K562 (cell line): ENCODE measurements at regions not wholly inside any gene's neighbourhood (a gene's known extent, or its start where the extent isn't known, plus 50 kb on each side); places are given as distances from the start of the nearest gene placed in this dataset.
"Not testable (repeated sequence)": the region's sequence is repeated elsewhere in the genome, so short reads cannot be mapped to it uniquely, and the experiment has no call there.

ENCODE experiments used
- CBX8 ChIP-seq: fragments of 200-600 bp; sonication (generic); IDR thresholded peaks from 2 replicates; pipeline ENCODE4 v1.6.1; 2012; ENCODE audit warnings: borderline replicate concordance, mixed run types, low read depth, mild to moderate bottlenecking, moderate library complexity, mixed read lengths, low read length, control low read depth, inconsistent platforms; ENCODE audit not compliant: poor library complexity, severe bottlenecking; ENCODE audit errors: extremely low read depth
- ETV5 ChIP-seq: sonication (generic); formaldehyde crosslinking; IDR thresholded peaks from 2 replicates; pipeline ENCODE4 v1.4.0; 2020; ENCODE audit warnings: low read depth, mild to moderate bottlenecking, missing genetic modification reagents
- FOXA1 ChIP-seq: fragments of 450-650 bp; IDR thresholded peaks from 2 replicates; pipeline ENCODE4 v1.6.1; 2016; ENCODE audit warnings: mild to moderate bottlenecking, borderline replicate concordance
- ZNF253 ChIP-seq: fragments of 250-450 bp; sonication (Bioruptor Pico); conservative IDR thresholded peaks from 2 replicates; pipeline ENCODE4 v1.6.1; 2021; ENCODE audit warnings: mild to moderate bottlenecking

- not testable (repeated sequence) for TF ChIP-seq FOXA1; ETV5 (CRISPR knock-in tag); CBX8; ZNF253
Observed at GRCh38 chr13:19344585-19345120, 163.0 kb upstream of the TUBA3C start.
